Activated CD8-positive, alpha-beta T cell treated with anti-CD3 and anti-CD28 coated beads for 36 hours (primary cell): ENCODE measurements at regions not wholly inside any gene's neighbourhood (a gene's known extent, or its start where the extent isn't known, plus 50 kb on each side); places are given as distances from the start of the nearest gene placed in this dataset.

Source experiments
- ATAC-seq: fragments of 200-7000 bp; cut with Tn5 transposase; one replicate; pipeline ENCODE4 v1.10.0; 2021; ENCODE audit warnings: mild to moderate bottlenecking, moderate library complexity
- CTCF ChIA-PET: fragments of 350-600 bp; sonication (Branson Sonifier 250); formaldehyde crosslinking; loops from one replicate; lab custom pipeline; 2021; ENCODE audit warnings: antibody characterized with exemption; lab: Charles Lee
- POLR2A ChIA-PET: fragments of 350-600 bp; sonication (Branson Sonifier 250); formaldehyde crosslinking; loops from one replicate; lab custom pipeline; 2021; ENCODE audit warnings: antibody characterized with exemption; lab: Charles Lee
- DNase-seq: peaks from one replicate; pipeline ENCODE4 v3.0.0-alpha.2; 2020
- H3K27ac Mint-ChIP-seq: one replicate; pipeline ENCODE4 v1.8.0; 2021; ENCODE audit warnings: mild to moderate bottlenecking, mixed read lengths
- H3K27me3 Mint-ChIP-seq: one replicate; pipeline ENCODE4 v1.8.0; 2021; ENCODE audit warnings: mixed read lengths
- H3K36me3 Mint-ChIP-seq: one replicate; pipeline ENCODE4 v1.8.0; 2021; ENCODE audit warnings: low read depth, mixed read lengths
- H3K4me1 Mint-ChIP-seq: one replicate; pipeline ENCODE4 v1.8.0; 2021; ENCODE audit warnings: low read depth, mixed read lengths
- H3K4me3 Mint-ChIP-seq: one replicate; pipeline ENCODE4 v1.8.0; 2021; ENCODE audit warnings: mild to moderate bottlenecking, moderate library complexity, mixed read lengths
- H3K9me3 Mint-ChIP-seq: one replicate; pipeline ENCODE4 v1.8.0; 2021; ENCODE audit warnings: mixed read lengths
- intact Hi-C: fragments of 100-400 bp; cut with micrococcal nuclease; formaldehyde crosslinking; loops from one replicate; pipeline ENCODE4 v1.10.0; 2022
- TF ChIP-seq, protein P1 (sequence below): fragments of 200-600 bp; IDR thresholded peaks from one replicate; pipeline ENCODE4 v1.8.0; 2022; ENCODE audit warnings: antibody characterized with exemption, mild to moderate bottlenecking

DNA sequence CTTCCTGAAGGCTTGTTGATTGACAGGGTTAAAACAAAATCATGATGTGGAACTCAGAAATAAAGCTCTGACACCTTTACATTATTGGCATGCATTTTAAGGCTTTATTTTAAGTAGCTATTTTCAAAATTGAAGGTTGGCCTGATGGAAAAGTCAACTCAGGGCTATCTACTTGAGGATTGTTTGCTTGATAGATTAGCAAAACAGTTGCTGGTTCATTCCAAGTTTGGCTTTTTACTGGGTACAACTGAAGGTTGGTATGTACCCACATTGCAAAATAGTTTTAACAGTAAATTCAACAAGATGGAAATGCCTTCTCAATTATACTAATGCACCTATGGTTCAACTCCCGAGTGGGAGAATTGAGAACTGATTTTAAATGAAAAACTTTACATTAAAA lies 161.8 kb upstream of the ELL2 start:
- no peak for DNase-seq
- TF ChIP-seq, protein P1, sequence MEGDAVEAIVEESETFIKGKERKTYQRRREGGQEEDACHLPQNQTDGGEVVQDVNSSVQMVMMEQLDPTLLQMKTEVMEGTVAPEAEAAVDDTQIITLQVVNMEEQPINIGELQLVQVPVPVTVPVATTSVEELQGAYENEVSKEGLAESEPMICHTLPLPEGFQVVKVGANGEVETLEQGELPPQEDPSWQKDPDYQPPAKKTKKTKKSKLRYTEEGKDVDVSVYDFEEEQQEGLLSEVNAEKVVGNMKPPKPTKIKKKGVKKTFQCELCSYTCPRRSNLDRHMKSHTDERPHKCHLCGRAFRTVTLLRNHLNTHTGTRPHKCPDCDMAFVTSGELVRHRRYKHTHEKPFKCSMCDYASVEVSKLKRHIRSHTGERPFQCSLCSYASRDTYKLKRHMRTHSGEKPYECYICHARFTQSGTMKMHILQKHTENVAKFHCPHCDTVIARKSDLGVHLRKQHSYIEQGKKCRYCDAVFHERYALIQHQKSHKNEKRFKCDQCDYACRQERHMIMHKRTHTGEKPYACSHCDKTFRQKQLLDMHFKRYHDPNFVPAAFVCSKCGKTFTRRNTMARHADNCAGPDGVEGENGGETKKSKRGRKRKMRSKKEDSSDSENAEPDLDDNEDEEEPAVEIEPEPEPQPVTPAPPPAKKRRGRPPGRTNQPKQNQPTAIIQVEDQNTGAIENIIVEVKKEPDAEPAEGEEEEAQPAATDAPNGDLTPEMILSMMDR: no peak
- Mint-ChIP-seq H3K36me3 (no peaks in the 10 kb centered on the region), H3K27me3 (peaks cover 17% of the 10 kb centered on the region), H3K4me3 (no peak overlapping the region), H3K27ac (no peak overlapping the region), H3K4me1 (no peaks in the 10 kb centered on the region), H3K9me3 (no peaks in the 10 kb centered on the region)
- ChIA-PET CTCF (no interaction called here), POLR2A (no interaction called here)
- intact Hi-C loops: no loop called here
- ATAC-seq: no peak

DNA sequence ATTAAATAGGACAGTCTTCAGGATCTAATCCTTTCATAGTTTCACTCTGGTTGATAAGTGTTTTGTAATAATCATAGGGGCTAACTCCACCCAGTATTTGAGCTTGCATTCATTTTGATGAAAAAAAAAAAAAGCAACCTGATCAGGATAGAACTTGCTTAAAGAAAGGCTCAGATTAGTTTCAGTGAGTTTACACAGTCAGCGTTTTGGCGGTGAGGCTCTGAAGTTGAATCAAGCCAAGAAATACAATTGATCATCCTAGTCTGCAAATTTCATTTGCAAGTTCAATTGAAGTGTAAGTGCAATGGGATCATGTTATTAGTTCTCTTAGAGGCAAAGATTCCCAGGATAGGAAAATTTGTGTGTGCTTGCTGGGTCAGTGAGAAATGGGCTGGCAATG lies 159.7 kb upstream of the ELL2 start:
- POLR2A ChIA-PET: no interaction called here
- TF ChIP-seq, protein P1: no peak
- intact Hi-C loops: no loop called here
- H3K4me1 Mint-ChIP-seq: no peaks in the 10 kb centered on the region
- peaks cover 14% of the 10 kb centered on the region for H3K27me3 Mint-ChIP-seq
- CTCF ChIA-PET: no interaction called here
- H3K4me3 Mint-ChIP-seq: no peak overlapping the region
- ATAC-seq (no peak), DNase-seq (no peak)
- no peaks in the 10 kb centered on the region for H3K9me3 Mint-ChIP-seq
- H3K27ac Mint-ChIP-seq: no peak overlapping the region
- no peaks in the 10 kb centered on the region for H3K36me3 Mint-ChIP-seq

DNA sequence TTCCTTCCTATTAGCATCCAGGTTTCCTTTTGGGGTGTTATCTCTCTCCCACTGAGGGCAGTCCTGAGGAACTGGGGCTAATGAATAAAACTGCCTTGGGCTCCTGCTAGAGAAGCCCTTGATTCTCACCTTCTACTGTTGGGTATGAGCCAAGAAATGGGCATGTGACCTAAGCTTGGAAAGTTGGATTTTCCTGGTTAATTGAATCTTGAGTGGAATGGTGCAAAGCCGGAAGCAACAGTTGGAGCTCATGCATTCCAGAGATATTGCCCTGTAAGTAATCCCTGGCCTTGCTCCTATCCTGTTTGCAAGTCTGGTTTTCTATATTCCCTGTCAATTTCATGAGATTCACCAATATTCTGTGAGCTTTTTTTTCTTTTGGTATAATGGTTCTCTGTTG lies 158.5 kb upstream of the ELL2 start:
- Mint-ChIP-seq H3K9me3 (no peaks in the 10 kb centered on the region), H3K4me1 (peaks cover 4% of the 10 kb centered on the region), H3K27me3 (peaks cover 10% of the 10 kb centered on the region), H3K4me3 (no peak overlapping the region), H3K27ac (no peak overlapping the region), H3K36me3 (no peaks in the 10 kb centered on the region)
- POLR2A ChIA-PET: no interaction called here
- TF ChIP-seq, protein P1: no peak
- DNase-seq: no peak
- CTCF ChIA-PET: no interaction called here
- intact Hi-C loops: no loop called here
- ATAC-seq: no peak

DNA sequence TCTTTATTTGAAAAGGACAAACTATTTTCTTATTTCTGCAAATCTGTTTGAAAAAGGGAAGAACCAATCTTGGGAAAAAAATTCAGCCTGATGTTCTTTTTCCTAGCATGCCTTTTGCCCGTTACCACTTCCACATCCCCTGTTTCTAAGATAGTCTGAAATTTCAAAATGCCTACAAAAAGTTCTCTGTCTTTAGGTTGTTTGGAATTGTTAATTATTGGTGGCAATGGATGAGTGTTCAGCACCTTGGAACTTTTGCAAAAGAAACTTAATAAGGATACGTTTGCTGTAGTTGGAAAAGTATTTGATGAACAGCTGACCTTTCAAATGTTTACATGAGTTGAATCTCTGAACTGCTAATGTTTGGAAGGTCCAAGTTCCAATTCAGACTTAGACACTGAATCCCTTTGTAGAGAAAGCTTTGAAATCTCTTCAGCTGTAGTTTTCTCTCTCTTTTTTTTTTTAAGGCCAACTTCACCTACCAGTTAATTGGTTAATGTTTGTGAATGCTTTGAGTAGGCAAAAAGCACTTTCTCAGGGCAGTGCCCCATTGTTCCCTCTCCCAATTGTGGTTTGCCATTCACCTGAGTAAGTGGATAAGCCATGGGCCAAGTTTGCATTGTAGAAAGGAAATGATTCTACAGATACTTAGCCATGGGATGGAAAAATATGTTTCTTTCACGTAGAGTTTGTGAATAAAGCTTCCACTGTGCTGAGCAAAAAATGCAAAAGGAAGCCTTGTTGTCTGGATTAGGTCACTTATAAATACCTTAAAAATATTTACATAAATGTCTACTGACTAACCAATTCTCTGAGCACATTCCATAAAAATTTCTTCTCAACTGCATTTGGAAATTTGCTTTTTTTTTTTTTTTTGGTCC lies 156.4 kb upstream of the ELL2 start:
- H3K4me3 Mint-ChIP-seq: no peak overlapping the region
- peaks cover 15% of the 10 kb centered on the region for H3K4me1 Mint-ChIP-seq
- peaks cover 7% of the 10 kb centered on the region for H3K27me3 Mint-ChIP-seq
- TF ChIP-seq, protein P1: no peak
- CTCF ChIA-PET: no interaction called here
- intact Hi-C loops: no loop called here
- H3K27ac Mint-ChIP-seq: no peak overlapping the region
- ATAC-seq (no peak), DNase-seq (no peak)
- no peaks in the 10 kb centered on the region for H3K36me3 Mint-ChIP-seq
- POLR2A ChIA-PET: interaction anchor here (0.6 kb wide), 1 partner anchor 199 kb away, joined by 3 read pairs; no protein-coding TSS in a partner anchor
- H3K9me3 Mint-ChIP-seq: no peaks in the 10 kb centered on the region

DNA sequence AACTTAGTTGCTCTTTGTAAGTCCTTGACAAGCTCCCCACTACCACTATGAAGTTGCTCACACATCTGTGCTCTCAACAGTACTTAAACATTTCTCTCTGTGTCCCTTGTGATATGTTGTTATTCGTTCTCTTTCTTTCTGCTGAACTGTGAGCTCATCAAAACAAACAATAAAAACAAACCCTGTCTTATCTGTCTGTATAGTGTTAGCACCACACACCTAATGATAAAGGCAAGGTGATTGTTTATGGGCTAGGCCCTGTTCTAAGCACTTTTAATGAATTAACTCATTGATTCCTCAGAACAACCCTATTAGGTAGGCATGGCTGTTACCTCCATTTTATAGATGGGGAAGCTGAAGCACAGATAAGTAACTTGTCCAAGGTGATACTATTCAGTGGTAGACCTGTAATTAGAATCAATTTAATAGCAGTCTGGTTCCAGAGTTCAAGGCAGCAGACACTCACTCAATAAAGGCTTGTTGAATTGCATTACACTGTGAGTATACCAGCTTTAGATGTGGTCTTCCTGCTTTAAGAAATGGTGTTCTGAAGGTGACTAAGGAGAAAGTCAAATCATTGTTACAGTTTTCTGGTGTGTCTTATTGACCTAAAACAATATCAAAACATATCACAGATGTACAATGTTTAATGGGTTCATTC lies 153.6 kb upstream of the ELL2 start:
- DNase-seq (no peak), ATAC-seq (no peak)
- TF ChIP-seq, protein P1: no peak
- no peak overlapping the region for H3K27ac Mint-ChIP-seq
- H3K9me3 Mint-ChIP-seq: no peaks in the 10 kb centered on the region
- intact Hi-C loops: no loop called here
- POLR2A ChIA-PET: interaction anchor here (1.0 kb wide), 1 partner anchor 36 kb away, joined by 3 read pairs; no protein-coding TSS in a partner anchor
- H3K4me1 Mint-ChIP-seq: peaks cover 15% of the 10 kb centered on the region
- peaks cover 5% of the 10 kb centered on the region for H3K27me3 Mint-ChIP-seq
- CTCF ChIA-PET: interaction anchor here (1.4 kb wide), 1 partner anchor 24 kb away, joined by 3 read pairs; no protein-coding TSS in a partner anchor
- H3K36me3 Mint-ChIP-seq: no peaks in the 10 kb centered on the region
- no peak overlapping the region for H3K4me3 Mint-ChIP-seq
